ENCODE measurements at regions not wholly inside any gene's neighbourhood (a gene's known extent, or its start where the extent isn't known, plus 50 kb on each side); places are given as distances from the start of the nearest gene placed in this dataset.

- H4K8ac ChIP-seq (ENCODE audit: low read depth, low read length): no peak overlapping the region
- no peaks in the 10 kb centered on the region for H3K4me1 ChIP-seq (ENCODE audit: control insufficient read depth in 2 of 2, insufficient read depth in 1 of 2, low read depth in 1 of 2, low read length in 2 of 2)
- H4K91ac ChIP-seq (ENCODE audit: low read depth, low read length, poor library complexity): no peak overlapping the region
- no peak overlapping the region for H2AFZ ChIP-seq (ENCODE audit: low read length)
- no peaks in the 10 kb centered on the region for H3K36me3 ChIP-seq (replicated peaks in 1 of 2; ENCODE audit: control insufficient read depth in 2 of 2, insufficient read depth in 2 of 2, low read length in 2 of 2)
- WGBS, 2 donors (ENCODE audit: extremely low coverage in 2 of 2, insufficient read length in 2 of 2, insufficient replicate concordance in 1 of 2): no CpG with 5 or more reads among the region's 5 CpGs
- no peak overlapping the region for H3K4me2 ChIP-seq (ENCODE audit: insufficient read depth, low read length, poor library complexity, severe bottlenecking)
- no peak overlapping the region for H2AK5ac ChIP-seq (ENCODE audit: low read depth, low read length)
- no peak overlapping the region for H2BK12ac ChIP-seq (ENCODE audit: low read length)
- no peak overlapping the region for H3K4me3 ChIP-seq (ENCODE audit: low read length in 2 of 2)
- no peak overlapping the region for H3K9ac ChIP-seq (ENCODE audit: low read depth, low read length, poor library complexity)
- no peak overlapping the region for H3K27ac ChIP-seq (replicated peaks; ENCODE audit: low read length)
- no peak for DNase-seq (ENCODE audit: low spot score)
- no peak overlapping the region for H3K14ac ChIP-seq (ENCODE audit: low read length)
- H3K23ac ChIP-seq (ENCODE audit: low read depth, low read length, poor library complexity): no peak overlapping the region
- H2BK15ac ChIP-seq (ENCODE audit: low read length): no peak overlapping the region
- no peak overlapping the region for H2BK5ac ChIP-seq (ENCODE audit: low read length)
- H3K18ac ChIP-seq (ENCODE audit: low read length): no peak overlapping the region
- H3K27me3 ChIP-seq (ENCODE audit: control insufficient read depth in 3 of 3, insufficient read depth in 3 of 3, low read depth in 1 of 3, low read length in 3 of 3): no peaks in the 10 kb centered on the region
- no peaks in the 10 kb centered on the region for H3K9me3 ChIP-seq (replicated peaks in 1 of 2; ENCODE audit: control insufficient read depth in 2 of 2, insufficient read depth in 1 of 2, low read depth in 1 of 2, low read length in 2 of 2)
- no peak overlapping the region for H3K4ac ChIP-seq (ENCODE audit: low read length)
- H3K79me1 ChIP-seq (ENCODE audit: low read depth, low read length): no peaks in the 10 kb centered on the region
- no peak overlapping the region for H2BK120ac ChIP-seq (ENCODE audit: low read depth, low read length)
Observed at GRCh38 chr10:83934641-83935338, 204.5 kb upstream of the GHITM start.

GRCh38 chr10:83935339-83935736, 204.0 kb upstream of the GHITM start:
- Histone ChIP-seq H2BK15ac (ENCODE audit: low read length) (no peak overlapping the region), H2BK5ac (ENCODE audit: low read length) (no peak overlapping the region), H2BK12ac (ENCODE audit: low read length) (no peak overlapping the region), H3K9ac (ENCODE audit: low read depth, low read length, poor library complexity) (no peak overlapping the region), H3K27me3 (ENCODE audit: control insufficient read depth in 3 of 3, insufficient read depth in 3 of 3, low read depth in 1 of 3, low read length in 3 of 3) (no peaks in the 10 kb centered on the region), H3K23ac (ENCODE audit: low read depth, low read length, poor library complexity) (no peak overlapping the region), H3K14ac (ENCODE audit: low read length) (no peak overlapping the region), H3K27ac (replicated peaks; ENCODE audit: low read length) (no peak overlapping the region), H3K4ac (ENCODE audit: low read length) (no peak overlapping the region), H3K4me1 (ENCODE audit: control insufficient read depth in 2 of 2, insufficient read depth in 1 of 2, low read depth in 1 of 2, low read length in 2 of 2) (no peaks in the 10 kb centered on the region), H3K4me3 (ENCODE audit: low read length in 2 of 2) (no peak overlapping the region), H2BK120ac (ENCODE audit: low read depth, low read length) (no peak overlapping the region), H3K79me1 (ENCODE audit: low read depth, low read length) (no peaks in the 10 kb centered on the region), H3K4me2 (ENCODE audit: insufficient read depth, low read length, poor library complexity, severe bottlenecking) (no peak overlapping the region), H2AK5ac (ENCODE audit: low read depth, low read length) (no peak overlapping the region), H2AFZ (ENCODE audit: low read length) (no peak overlapping the region), H4K8ac (ENCODE audit: low read depth, low read length) (no peak overlapping the region), H3K18ac (ENCODE audit: low read length) (no peak overlapping the region), H4K91ac (ENCODE audit: low read depth, low read length, poor library complexity) (no peak overlapping the region), H3K36me3 (replicated peaks in 1 of 2; ENCODE audit: control insufficient read depth in 2 of 2, insufficient read depth in 2 of 2, low read length in 2 of 2) (no peaks in the 10 kb centered on the region), H3K9me3 (replicated peaks in 1 of 2; ENCODE audit: control insufficient read depth in 2 of 2, insufficient read depth in 1 of 2, low read depth in 1 of 2, low read length in 2 of 2) (no peaks in the 10 kb centered on the region)
- no CpG with 5 or more reads among the region's 3 CpGs for WGBS, 2 donors (ENCODE audit: extremely low coverage in 2 of 2, insufficient read length in 2 of 2, insufficient replicate concordance in 1 of 2)
- no peak for DNase-seq (ENCODE audit: low spot score)

GRCh38 chr10:83935911-83936310, 203.4 kb upstream of the GHITM start:
- Histone ChIP-seq H3K79me1 (ENCODE audit: low read depth, low read length) (no peaks in the 10 kb centered on the region), H3K23ac (ENCODE audit: low read depth, low read length, poor library complexity) (no peak overlapping the region), H3K4me2 (ENCODE audit: insufficient read depth, low read length, poor library complexity, severe bottlenecking) (no peak overlapping the region), H2BK5ac (ENCODE audit: low read length) (no peak overlapping the region), H2BK15ac (ENCODE audit: low read length) (no peak overlapping the region), H3K9me3 (replicated peaks in 1 of 2; ENCODE audit: control insufficient read depth in 2 of 2, insufficient read depth in 1 of 2, low read depth in 1 of 2, low read length in 2 of 2) (no peaks in the 10 kb centered on the region), H3K14ac (ENCODE audit: low read length) (no peak overlapping the region), H3K27ac (replicated peaks; ENCODE audit: low read length) (no peak overlapping the region), H4K91ac (ENCODE audit: low read depth, low read length, poor library complexity) (no peak overlapping the region), H3K27me3 (ENCODE audit: control insufficient read depth in 3 of 3, insufficient read depth in 3 of 3, low read depth in 1 of 3, low read length in 3 of 3) (no peaks in the 10 kb centered on the region), H2BK120ac (ENCODE audit: low read depth, low read length) (no peak overlapping the region), H3K4me3 (ENCODE audit: low read length in 2 of 2) (no peak overlapping the region), H2AK5ac (ENCODE audit: low read depth, low read length) (no peak overlapping the region), H3K4me1 (ENCODE audit: control insufficient read depth in 2 of 2, insufficient read depth in 1 of 2, low read depth in 1 of 2, low read length in 2 of 2) (no peaks in the 10 kb centered on the region), H2BK12ac (ENCODE audit: low read length) (no peak overlapping the region), H3K36me3 (replicated peaks in 1 of 2; ENCODE audit: control insufficient read depth in 2 of 2, insufficient read depth in 2 of 2, low read length in 2 of 2) (no peaks in the 10 kb centered on the region), H4K8ac (ENCODE audit: low read depth, low read length) (no peak overlapping the region), H3K9ac (ENCODE audit: low read depth, low read length, poor library complexity) (no peak overlapping the region), H2AFZ (ENCODE audit: low read length) (no peak overlapping the region), H3K18ac (ENCODE audit: low read length) (no peak overlapping the region), H3K4ac (ENCODE audit: low read length) (no peak overlapping the region)
- no peak for DNase-seq (ENCODE audit: low spot score)
- no CpG with 5 or more reads among the region's 5 CpGs for WGBS, 2 donors (ENCODE audit: extremely low coverage in 2 of 2, insufficient read length in 2 of 2, insufficient replicate concordance in 1 of 2)

- H3K4ac ChIP-seq (ENCODE audit: low read length): no peak overlapping the region
- no peak overlapping the region for H2AK5ac ChIP-seq (ENCODE audit: low read depth, low read length)
- no peak overlapping the region for H2BK12ac ChIP-seq (ENCODE audit: low read length)
- H2AFZ ChIP-seq (ENCODE audit: low read length): no peak overlapping the region
- WGBS, 2 donors (ENCODE audit: extremely low coverage in 2 of 2, insufficient read length in 2 of 2, insufficient replicate concordance in 1 of 2): no CpG with 5 or more reads among the region's 3 CpGs
- H3K36me3 ChIP-seq (replicated peaks in 1 of 2; ENCODE audit: control insufficient read depth in 2 of 2, insufficient read depth in 2 of 2, low read length in 2 of 2): no peaks in the 10 kb centered on the region
- H3K4me3 ChIP-seq (ENCODE audit: low read length in 2 of 2): no peak overlapping the region
- no peak overlapping the region for H4K8ac ChIP-seq (ENCODE audit: low read depth, low read length)
- H2BK5ac ChIP-seq (ENCODE audit: low read length): no peak overlapping the region
- no peak overlapping the region for H2BK120ac ChIP-seq (ENCODE audit: low read depth, low read length)
- no peak overlapping the region for H3K4me2 ChIP-seq (ENCODE audit: insufficient read depth, low read length, poor library complexity, severe bottlenecking)
- DNase-seq (ENCODE audit: low spot score): no peak
- no peaks in the 10 kb centered on the region for H3K9me3 ChIP-seq (replicated peaks in 1 of 2; ENCODE audit: control insufficient read depth in 2 of 2, insufficient read depth in 1 of 2, low read depth in 1 of 2, low read length in 2 of 2)
- no peak overlapping the region for H2BK15ac ChIP-seq (ENCODE audit: low read length)
- no peak overlapping the region for H3K23ac ChIP-seq (ENCODE audit: low read depth, low read length, poor library complexity)
- H3K79me1 ChIP-seq (ENCODE audit: low read depth, low read length): no peaks in the 10 kb centered on the region
- H3K14ac ChIP-seq (ENCODE audit: low read length): no peak overlapping the region
- H3K9ac ChIP-seq (ENCODE audit: low read depth, low read length, poor library complexity): no peak overlapping the region
- no peak overlapping the region for H3K27ac ChIP-seq (replicated peaks; ENCODE audit: low read length)
- no peak overlapping the region for H4K91ac ChIP-seq (ENCODE audit: low read depth, low read length, poor library complexity)
- no peaks in the 10 kb centered on the region for H3K27me3 ChIP-seq (ENCODE audit: control insufficient read depth in 3 of 3, insufficient read depth in 3 of 3, low read depth in 1 of 3, low read length in 3 of 3)
- H3K4me1 ChIP-seq (ENCODE audit: control insufficient read depth in 2 of 2, insufficient read depth in 1 of 2, low read depth in 1 of 2, low read length in 2 of 2): no peaks in the 10 kb centered on the region
- H3K18ac ChIP-seq (ENCODE audit: low read length): no peak overlapping the region
Observed at GRCh38 chr10:83937161-83937560, 202.1 kb upstream of the GHITM start.
